IMR-90 (cell line): ENCODE measurements at regions not wholly inside any gene's neighbourhood (a gene's known extent, or its start where the extent isn't known, plus 50 kb on each side); places are given as distances from the start of the nearest gene placed in this dataset.

Source experiments
- ATAC-seq: fragments of 200-7000 bp; cut with Tn5 transposase; 2 replicates; pipeline ENCODE4 v1.9.1; 2020; ENCODE audit warnings: low read depth, mild to moderate bottlenecking, moderate library complexity
- BruUV-seq: library from RNA; stranded (reverse); fragments of 400-500 nt; replicated peaks from 2 replicates; lab custom pipeline; 2021; lab: Mats Ljungman, UMichigan
- CTCF ChIA-PET: fragments of 300-600 bp; formaldehyde crosslinking; extraction: SDS; loops from one replicate; lab custom pipeline; 2021; ENCODE audit warnings: antibody characterized with exemption; lab: Yijun Ruan, JAX
- POLR2A ChIA-PET: fragments of 300-600 bp; sonication (Branson Sonifier 250); formaldehyde crosslinking; loops from one replicate; lab custom pipeline; 2022; ENCODE audit warnings: antibody characterized with exemption; ENCODE audit not compliant: unreplicated experiment; lab: Charles Lee
- DNase-seq: peaks from one replicate; pipeline ENCODE4 v3.0.0; 2013
- H2AFZ ChIP-seq: replicated peaks from 2 replicates; pipeline ENCODE3; 2013; ENCODE audit warnings: low read length, mild to moderate bottlenecking; ENCODE audit not compliant: poor library complexity
- H2AK5ac ChIP-seq: 2 replicates; pipeline ENCODE4 v1.6.1; 2013; ENCODE audit warnings: low read depth, low read length, inconsistent platforms
- H2AK9ac ChIP-seq: replicated peaks from 2 replicates; pipeline ENCODE3; 2013; ENCODE audit warnings: mild to moderate bottlenecking, low read depth, low read length, moderate library complexity; ENCODE audit not compliant: poor library complexity
- H2BK120ac ChIP-seq: 2 replicates; pipeline ENCODE4 v1.6.1; 2013; ENCODE audit warnings: low read depth, low read length, inconsistent platforms
- H2BK15ac ChIP-seq: 3 replicates; pipeline ENCODE4 v1.6.1; 2013; ENCODE audit warnings: low read depth, low read length, inconsistent platforms
- H2BK20ac ChIP-seq: 2 replicates; pipeline ENCODE4 v1.6.1; 2013; ENCODE audit warnings: low read depth, mild to moderate bottlenecking, inconsistent platforms, low read length, moderate library complexity
- H2BK5ac ChIP-seq: 2 replicates; pipeline ENCODE4 v1.6.1; 2013; ENCODE audit warnings: mild to moderate bottlenecking, low read depth, low read length, inconsistent platforms; ENCODE audit not compliant: poor library complexity, severe bottlenecking
- H3K14ac ChIP-seq: replicated peaks from 2 replicates; pipeline ENCODE4 v1.6.1; 2013; ENCODE audit warnings: low read depth, low read length, inconsistent platforms
- H3K18ac ChIP-seq: 2 replicates; pipeline ENCODE4 v1.6.1; 2013; ENCODE audit warnings: low read depth, low read length, control low read depth
- H3K23ac ChIP-seq: 2 replicates; pipeline ENCODE4 v1.6.1; 2013; ENCODE audit warnings: low read depth, low read length, inconsistent platforms
- H3K27ac ChIP-seq: 2 replicates; pipeline ENCODE4 v1.5.1; 2013; ENCODE audit warnings: mild to moderate bottlenecking, control low read depth, low read length; ENCODE audit not compliant: insufficient read depth
- H3K27me3 ChIP-seq: 2 replicates; pipeline ENCODE4 v1.6.1; 2013; ENCODE audit warnings: low read length; ENCODE audit not compliant: control insufficient read depth, insufficient read depth
- H3K36me3 ChIP-seq: 2 replicates; pipeline ENCODE4 v1.6.1; 2013; ENCODE audit warnings: low read length, mixed read lengths; ENCODE audit not compliant: control insufficient read depth, insufficient read depth
- H3K4ac ChIP-seq: 2 replicates; pipeline ENCODE4 v1.6.1; 2013; ENCODE audit warnings: low read depth, low read length, inconsistent platforms
- H3K4me1 ChIP-seq: 2 replicates; pipeline ENCODE4 v1.6.1; 2013; ENCODE audit warnings: low read length, mixed read lengths; ENCODE audit not compliant: control insufficient read depth, insufficient read depth
- H3K4me2 ChIP-seq: 2 replicates; pipeline ENCODE4 v1.6.1; 2013; ENCODE audit warnings: low read depth, mild to moderate bottlenecking, control low read depth, low read length, moderate library complexity
- H3K4me3 ChIP-seq: 2 replicates; pipeline ENCODE4 v1.5.1; 2013; ENCODE audit warnings: low read depth, mild to moderate bottlenecking, control low read depth, low read length, moderate library complexity; ENCODE audit not compliant: insufficient read depth
- H3K56ac ChIP-seq: 2 replicates; pipeline ENCODE4 v1.6.1; 2013; ENCODE audit warnings: low read length, inconsistent platforms; ENCODE audit not compliant: insufficient read depth; ENCODE audit errors: extremely low read depth
- H3K79me1 ChIP-seq, 2 experiments: 2 replicates each; pipeline ENCODE4 v1.6.1; 2013; ENCODE audit warnings: low read length in 2 of 2, inconsistent platforms in 1 of 2, low read depth in 1 of 2
- H3K9ac ChIP-seq: 2 replicates; pipeline ENCODE4 v1.6.1; 2013; ENCODE audit warnings: low read depth, low read length, control low read depth
- H3K9me1 ChIP-seq: 2 replicates; pipeline ENCODE4 v1.6.1; 2013; ENCODE audit warnings: low read length, inconsistent platforms; ENCODE audit not compliant: insufficient read depth
- H3K9me3 ChIP-seq: 2 replicates; pipeline ENCODE4 v1.6.1; 2013; ENCODE audit warnings: low read length; ENCODE audit not compliant: control insufficient read depth, insufficient read depth
- H4K20me1 ChIP-seq: 2 replicates; pipeline ENCODE4 v1.6.1; 2013; ENCODE audit warnings: low read length, inconsistent platforms; ENCODE audit not compliant: insufficient read depth
- H4K5ac ChIP-seq: 2 replicates; pipeline ENCODE4 v1.6.1; 2013; ENCODE audit warnings: mild to moderate bottlenecking, low read depth, low read length, control low read depth
- H4K8ac ChIP-seq, 2 experiments: 2 replicates each; pipeline ENCODE4 v1.6.1; 2013; ENCODE audit warnings: low read depth in 2 of 2, low read length in 2 of 2, control low read depth in 1 of 2, inconsistent platforms in 1 of 2
- H4K91ac ChIP-seq: 2 replicates; pipeline ENCODE4 v1.6.1; 2013; ENCODE audit warnings: low read depth, low read length, inconsistent platforms; ENCODE audit not compliant: insufficient read depth
- BHLHE40 ChIP-seq: fragments of 150-350 bp; IDR thresholded peaks from 2 replicates; pipeline ENCODE4 v1.6.1; 2016; ENCODE audit warnings: mild to moderate bottlenecking, low read depth, low read length
- CHD1 ChIP-seq: IDR thresholded peaks from 2 replicates; pipeline ENCODE4 v1.6.1; 2012; ENCODE audit warnings: low read depth, low read length, improper control_type of control experiment
- CTCF ChIP-seq: conservative IDR thresholded peaks from 2 replicates; pipeline ENCODE4 v1.5.1; 2012; ENCODE audit warnings: mild to moderate bottlenecking, low read depth, low read length, improper control_type of control experiment
- ELK1 ChIP-seq: fragments of 150-350 bp; IDR thresholded peaks from 2 replicates; pipeline ENCODE4 v1.6.1; 2016; ENCODE audit warnings: low read depth, mild to moderate bottlenecking, low read length, moderate library complexity, borderline replicate concordance
- MAFK ChIP-seq: IDR thresholded peaks from 2 replicates; pipeline ENCODE4 v1.6.1; 2012; ENCODE audit warnings: low read depth, low read length, improper control_type of control experiment
- MAZ ChIP-seq: IDR thresholded peaks from 2 replicates; pipeline ENCODE4 v1.6.1; 2012; ENCODE audit warnings: low read depth, mild to moderate bottlenecking, low read length, improper control_type of control experiment, moderate library complexity, borderline replicate concordance
- MXI1 ChIP-seq: IDR thresholded peaks from 2 replicates; pipeline ENCODE4 v1.6.1; 2012; ENCODE audit warnings: low read depth, mild to moderate bottlenecking, low read length, moderate library complexity, borderline replicate concordance
- NFE2L2 ChIP-seq: fragments of 150-350 bp; IDR thresholded peaks from 2 replicates; pipeline ENCODE4 v1.6.1; 2016; ENCODE audit warnings: low read depth, mild to moderate bottlenecking, low read length
- POLR2A ChIP-seq: IDR thresholded peaks from 2 replicates; pipeline ENCODE4 v1.6.1; 2012; ENCODE audit warnings: mild to moderate bottlenecking, low read depth, low read length
- RAD21 ChIP-seq: IDR thresholded peaks from 2 replicates; pipeline ENCODE4 v1.6.1; 2012; ENCODE audit warnings: low read length, improper control_type of control experiment
- RCOR1 ChIP-seq: IDR thresholded peaks from 2 replicates; pipeline ENCODE4 v1.6.1; 2012; ENCODE audit warnings: mild to moderate bottlenecking, low read length, improper control_type of control experiment; ENCODE audit not compliant: insufficient replicate concordance
- RFX5 ChIP-seq: IDR thresholded peaks from 2 replicates; pipeline ENCODE4 v1.8.0; 2012; ENCODE audit warnings: low read depth, mild to moderate bottlenecking, low read length, moderate library complexity
- SMC3 ChIP-seq: fragments of 150-350 bp; IDR thresholded peaks from 2 replicates; pipeline ENCODE4 v1.6.1; 2016; ENCODE audit warnings: low read depth, mild to moderate bottlenecking, antibody characterized with exemption, low read length, moderate library complexity
- USF2 ChIP-seq: fragments of 150-350 bp; IDR thresholded peaks from 2 replicates; pipeline ENCODE4 v1.6.1; 2017; ENCODE audit warnings: mild to moderate bottlenecking, antibody characterized with exemption, low read length, low read depth
- WGBS, 2 experiments: methylation state at CpG; one replicate each; pipeline versions ENCODE4 v1.1.5 to v1.1.7; 2013; ENCODE audit warnings: missing lambda C conversion rate in 2 of 2; ENCODE audit not compliant: insufficient read length in 1 of 2; ENCODE audit errors: extremely low coverage in 2 of 2; 5-methylcytosine and 5-hydroxymethylcytosine counted together
- dilution Hi-C: fragments of 300-500 bp; cut with HindIII; formaldehyde crosslinking; loops from one replicate; pipeline ENCODE4 v1.14.3; 2018; ENCODE audit warnings: low sequenced_read_pairs; ENCODE audit not compliant: unreplicated experiment
- in situ Hi-C: fragments of 300-500 bp; cut with MboI; formaldehyde crosslinking; loops from 3 replicates; pipeline ENCODE4 v1.14.3; 2019; ENCODE audit warnings: low sequenced_read_pairs, inconsistent platforms, mixed read lengths
- intact Hi-C: fragments of 100-400 bp; cut with micrococcal nuclease; formaldehyde crosslinking; loops from 2 replicates; pipeline ENCODE4 v1.10.0; 2022

GRCh38 chr4:103842076-103842475 lies 122.3 kb upstream of the TACR3 start:
- H2AFZ ChIP-seq = no peak overlapping the region
- intact Hi-C loops = no loop called here
- H3K9me1 ChIP-seq = no peaks in the 10 kb centered on the region
- no peak overlapping the region for H2AK5ac ChIP-seq
- peaks cover 2% of the 10 kb centered on the region; the same call in 1 of the 2 replicates for H3K9me3 ChIP-seq
- no peak for DNase-seq
- no peaks in the 10 kb centered on the region for H3K79me1 ChIP-seq
- no peak overlapping the region for H3K4ac ChIP-seq
- no peak overlapping the region for H2BK15ac ChIP-seq
- no peak overlapping the region for H4K91ac ChIP-seq
- H2BK120ac ChIP-seq = no peak overlapping the region
- no peak overlapping the region for H3K56ac ChIP-seq
- H2AK9ac ChIP-seq = no peak overlapping the region
- no peak overlapping the region for H2BK20ac ChIP-seq
- no peak overlapping the region for H3K27ac ChIP-seq
- H3K4me2 ChIP-seq = no peak overlapping the region
- no TSS peak for BruUV-seq
- H3K27me3 ChIP-seq = no peaks in the 10 kb centered on the region
- in situ Hi-C loops = no loop called here
- no peak overlapping the region for H2BK5ac ChIP-seq
- H4K5ac ChIP-seq = no peak overlapping the region
- dilution Hi-C loops = no loop called here
- no CpG with 5 or more reads among the region's 1 CpG for WGBS, 2 experiments
- H3K4me3 ChIP-seq = no peak overlapping the region
- no peaks in the 10 kb centered on the region for H4K20me1 ChIP-seq
- no peak overlapping the region for H3K18ac ChIP-seq
- H3K4me1 ChIP-seq = no peaks in the 10 kb centered on the region
- ATAC-seq = no peak
- TF ChIP-seq MAZ (no peak), POLR2A (no peak), CHD1 (no peak), ELK1 (no peak), RCOR1 (no peak), SMC3 (no peak), MAFK (no peak), CTCF (no peak), BHLHE40 (no peak), USF2 (no peak), RFX5 (no peak), MXI1 (no peak), RAD21 (no peak), NFE2L2 (no peak)
- no peak overlapping the region for H3K23ac ChIP-seq
- ChIA-PET POLR2A (no interaction called here), CTCF (interaction anchor here (0.7 kb wide), 1 partner anchor 345 kb away, joined by 3 read pairs; no protein-coding TSS in a partner anchor)
- H3K14ac ChIP-seq = no peak overlapping the region
- H3K36me3 ChIP-seq = no peaks in the 10 kb centered on the region
- H4K8ac ChIP-seq = no peak overlapping the region
- H3K9ac ChIP-seq = no peak overlapping the region
